ENCODE measurements at regions not wholly inside any gene's neighbourhood (a gene's known extent, or its start where the extent isn't known, plus 50 kb on each side); places are given as distances from the start of the nearest gene placed in this dataset.

GRCh38 chr9:22379272-22379671, 67.4 kb upstream of the DMRTA1 start:
- TF ChIP-seq CTCF (IDR thresholded peaks at IDR 0.05): no peak
- TF ChIP-seq ZFX (IDR thresholded peaks at IDR 0.05; ENCODE audit: borderline replicate concordance): no peak
- peak overlapping the region; percentile 37; the same call in 1 of the 2 replicates for H3K27ac ChIP-seq

- TF ChIP-seq ZFX (IDR thresholded peaks at IDR 0.05; ENCODE audit: borderline replicate concordance): no peak
- TF ChIP-seq CTCF (IDR thresholded peaks at IDR 0.05): no peak
- no peak overlapping the region for H3K27ac ChIP-seq
Observed at GRCh38 chr9:22381170-22381569, 65.5 kb upstream of the DMRTA1 start.

- TF ChIP-seq CTCF (IDR thresholded peaks at IDR 0.05): no peak
- no peak for TF ChIP-seq ZFX (IDR thresholded peaks at IDR 0.05; ENCODE audit: borderline replicate concordance)
- no peak overlapping the region for H3K27ac ChIP-seq
Observed at GRCh38 chr9:22382331-22382730, 64.3 kb upstream of the DMRTA1 start.

- H3K27ac ChIP-seq: no peak overlapping the region
- TF ChIP-seq ZFX (IDR thresholded peaks at IDR 0.05; ENCODE audit: borderline replicate concordance) (no peak), CTCF (IDR thresholded peaks at IDR 0.05) (no peak)
Observed at GRCh38 chr9:22383718-22384117, 62.9 kb upstream of the DMRTA1 start.

- no peak overlapping the region for H3K27ac ChIP-seq
- TF ChIP-seq ZFX (IDR thresholded peaks at IDR 0.05; ENCODE audit: borderline replicate concordance): no peak
Observed at GRCh38 chr9:22389271-22389670, 57.4 kb upstream of the DMRTA1 start.

GRCh38 chr9:22392523-22392922, 54.1 kb upstream of the DMRTA1 start:
- H3K27ac ChIP-seq: no peak overlapping the region
- TF ChIP-seq ZFX (IDR thresholded peaks at IDR 0.05; ENCODE audit: borderline replicate concordance) (no peak), CTCF (IDR thresholded peaks at IDR 0.05) (no peak)

- TF ChIP-seq CTCF (IDR thresholded peaks at IDR 0.05) (no peak), ZFX (IDR thresholded peaks at IDR 0.05; ENCODE audit: borderline replicate concordance) (no peak)
- H3K27ac ChIP-seq: no peak overlapping the region
Observed at GRCh38 chr9:22395687-22396141, 50.9 kb upstream of the DMRTA1 start.

All from 22Rv1 (cell line).